AG09319 (cell line): ENCODE measurements at regions not wholly inside any gene's neighbourhood (a gene's known extent, or its start where the extent isn't known, plus 50 kb on each side); places are given as distances from the start of the nearest gene placed in this dataset.
"Not testable (repeated sequence)": the region's sequence is repeated elsewhere in the genome, so short reads cannot be mapped to it uniquely, and the experiment has no call there.

Source experiments
- DNase-seq: peaks from one replicate; pipeline ENCODE4 v3.0.0-alpha.2; 2010; ENCODE audit warnings: low read depth; ENCODE audit errors: extremely low read depth
- CTCF ChIP-seq: IDR thresholded peaks from 2 replicates; pipeline ENCODE4 v1.5.1; 2011; ENCODE audit warnings: low read depth, mild to moderate bottlenecking, inconsistent platforms, low read length, moderate library complexity

GRCh38 chr16:62741692-62742091 is 705.5 kb upstream of the CDH8 start:
- no peak for TF ChIP-seq CTCF
- DNase-seq: no peak

- no peak for DNase-seq
- no peak for TF ChIP-seq CTCF
These were observed 702.6 kb upstream of the CDH8 start for GRCh38 chr16:62738666-62739460.

DNA sequence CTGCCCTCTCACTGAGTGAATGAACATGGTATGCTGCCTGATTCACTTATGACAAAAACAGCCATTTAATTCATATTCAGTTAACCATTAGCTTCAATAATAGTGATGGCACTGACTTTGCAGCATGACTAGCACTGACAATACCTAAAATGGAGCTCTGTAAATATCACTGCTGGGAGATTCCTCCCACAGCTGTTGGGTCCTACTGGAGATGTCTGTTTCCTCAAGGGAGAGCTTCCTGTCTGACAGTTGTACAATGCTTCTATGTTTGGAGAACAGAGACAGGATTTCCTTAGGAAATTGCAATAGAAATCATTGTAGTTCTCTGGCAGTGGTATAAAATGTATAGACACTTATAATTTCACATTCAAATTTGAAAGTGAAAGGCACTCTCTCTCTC is 695.9 kb upstream of the CDH8 start:
- DNase-seq: no peak
- TF ChIP-seq CTCF: no peak

DNA sequence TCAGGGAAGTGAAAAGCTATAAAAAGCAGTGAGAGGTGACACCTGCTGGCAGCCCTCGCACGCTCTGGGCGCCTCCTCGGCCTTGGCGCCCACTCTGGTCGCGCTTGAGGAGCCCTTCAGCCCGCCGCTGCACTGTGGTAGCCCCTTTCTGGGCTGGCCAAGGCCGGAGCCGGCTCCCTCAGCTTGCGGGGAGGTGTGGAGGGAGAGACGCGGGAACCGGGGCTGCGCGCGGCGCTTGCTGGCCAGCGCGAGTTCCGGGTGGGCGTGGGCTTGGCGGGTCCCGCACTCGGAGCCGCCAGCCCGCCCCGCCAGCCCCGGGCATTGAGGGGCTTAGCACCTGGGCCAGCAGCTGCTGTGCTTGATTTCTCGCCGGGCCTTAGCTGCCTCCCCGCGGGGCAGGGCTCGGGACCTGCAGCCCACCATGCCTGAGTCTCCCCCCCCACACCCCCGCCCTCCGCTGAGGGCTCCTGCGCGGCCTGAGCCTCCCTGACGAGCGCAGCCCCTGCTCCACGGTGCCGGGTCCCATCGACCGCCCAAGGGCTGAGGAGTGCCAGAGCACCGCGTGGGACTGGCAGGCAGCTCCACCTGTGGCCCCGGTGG is 688.5 kb upstream of the CDH8 start:
- DNase-seq: not testable (repeated sequence)

DNA sequence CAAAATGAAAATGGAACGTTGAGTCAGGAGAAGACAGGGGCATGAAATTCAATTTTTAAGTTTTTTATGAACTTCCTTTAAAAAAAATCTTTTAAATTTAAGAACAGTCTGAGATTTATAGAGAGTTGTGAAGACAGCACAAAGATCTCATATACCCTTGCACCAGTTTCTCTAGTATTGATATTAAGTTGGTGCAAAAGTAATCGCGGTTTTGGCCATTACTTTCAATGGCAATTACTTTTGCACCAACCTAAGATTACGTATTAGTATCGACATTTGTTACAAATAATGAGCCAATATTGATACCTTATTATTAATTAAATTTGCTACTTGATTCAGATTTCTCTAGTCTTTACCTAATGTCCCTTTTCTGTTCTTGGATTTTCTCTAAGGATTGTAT is 684.4 kb upstream of the CDH8 start:
- TF ChIP-seq CTCF: no peak
- DNase-seq: no peak

- no peak for TF ChIP-seq CTCF
- DNase-seq: no peak
These were observed 680.8 kb upstream of the CDH8 start for GRCh38 chr16:62717026-62717425.

GRCh38 chr16:62715701-62716100 is 679.5 kb upstream of the CDH8 start:
- no peak for DNase-seq
- TF ChIP-seq CTCF: no peak

DNA sequence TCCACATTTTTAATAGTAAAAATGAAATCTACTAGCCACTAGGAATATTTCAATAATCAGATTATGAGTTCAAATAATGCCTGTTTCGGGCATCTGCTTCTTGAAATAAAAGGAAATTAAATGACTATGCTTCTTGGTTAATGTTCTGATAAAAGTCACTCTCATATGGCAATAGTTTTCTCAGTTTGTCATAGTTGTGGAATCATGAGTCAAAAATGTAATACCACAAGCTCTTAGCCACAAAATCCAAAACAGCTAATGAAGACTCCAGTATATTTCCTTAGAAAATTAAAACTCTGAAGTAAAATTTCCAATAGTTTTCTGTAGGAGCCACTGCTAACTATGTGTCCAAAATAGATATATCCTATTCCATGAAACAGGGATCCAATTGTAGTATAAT is 676.3 kb upstream of the CDH8 start:
- no peak for TF ChIP-seq CTCF
- no peak for DNase-seq
